GM18499 (cell line): ENCODE measurements at regions not wholly inside any gene's neighbourhood (a gene's known extent, or its start where the extent isn't known, plus 50 kb on each side); places are given as distances from the start of the nearest gene placed in this dataset.

Source experiments
- ATAC-seq: cut with Tn5 transposase; IDR thresholded peaks from one replicate; pipeline ENCODE4 v1.9.1; 2021; ENCODE audit warnings: moderate number of reproducible peaks; ENCODE audit not compliant: insufficient read depth, unreplicated experiment

DNA sequence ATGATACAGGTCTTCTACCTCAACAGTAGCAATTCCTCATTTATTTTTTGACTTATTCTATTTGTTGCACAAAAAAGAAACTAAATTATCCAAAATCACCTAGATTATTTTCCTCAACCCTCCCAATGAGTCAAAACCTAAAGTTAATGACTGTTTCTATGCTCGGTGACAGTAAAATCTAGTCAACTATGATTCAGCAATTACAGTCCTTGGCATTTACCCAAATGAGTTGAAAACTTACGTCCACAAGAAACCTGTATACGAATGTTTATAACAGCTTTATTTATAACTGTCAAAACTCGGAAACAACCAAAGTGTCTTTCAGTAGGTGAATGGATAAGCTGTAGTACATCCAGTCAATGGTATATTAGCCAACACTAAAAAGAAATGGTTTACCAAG, 439.3 kb downstream of the CBLN2 start:
- ATAC-seq: no peak

DNA sequence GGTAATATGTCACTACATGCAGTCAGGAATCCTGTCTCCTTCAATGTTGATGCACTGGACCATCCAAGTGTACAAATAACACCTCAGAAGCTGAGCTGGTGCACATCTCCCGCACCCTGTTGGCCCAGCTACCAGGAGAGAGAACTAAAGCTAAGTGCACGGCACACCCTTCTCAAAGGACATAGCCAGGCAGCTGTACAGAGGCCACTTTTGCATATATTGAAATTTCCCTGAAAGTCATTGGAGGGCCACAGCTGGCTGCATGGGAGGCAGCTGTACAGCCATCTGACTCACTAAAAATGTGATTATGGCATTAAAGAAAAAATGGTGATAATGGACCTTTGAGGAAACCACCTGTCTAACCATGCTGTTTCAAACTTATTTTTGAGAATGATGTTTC, 441.7 kb downstream of the CBLN2 start:
- ATAC-seq: no peak

DNA sequence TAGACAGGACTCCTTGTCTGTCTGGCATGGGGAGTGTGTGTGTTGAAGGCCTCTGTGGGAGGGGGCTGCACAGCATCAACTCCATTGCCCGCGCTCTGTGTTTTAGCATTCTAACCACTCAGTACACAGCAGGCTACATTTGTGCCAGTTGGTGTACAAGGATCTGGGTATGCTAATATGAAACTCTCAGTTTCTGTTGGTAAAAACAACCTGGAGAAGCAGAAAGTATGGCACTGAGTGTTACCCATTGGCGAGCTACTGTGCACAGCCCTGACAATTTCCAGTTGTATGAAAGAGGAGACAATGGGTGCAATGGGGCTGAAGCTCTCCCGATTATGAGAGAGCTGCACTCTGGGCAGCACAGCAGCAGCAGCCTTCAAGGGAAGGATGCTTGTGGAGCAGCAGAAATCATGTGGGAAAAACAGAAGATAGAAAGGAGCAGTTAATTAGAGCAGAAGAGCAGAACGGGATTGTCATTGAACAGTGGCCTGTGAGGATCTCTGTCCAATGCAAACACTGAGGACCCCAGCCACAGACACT, 443.6 kb downstream of the CBLN2 start:
- no peak for ATAC-seq

DNA sequence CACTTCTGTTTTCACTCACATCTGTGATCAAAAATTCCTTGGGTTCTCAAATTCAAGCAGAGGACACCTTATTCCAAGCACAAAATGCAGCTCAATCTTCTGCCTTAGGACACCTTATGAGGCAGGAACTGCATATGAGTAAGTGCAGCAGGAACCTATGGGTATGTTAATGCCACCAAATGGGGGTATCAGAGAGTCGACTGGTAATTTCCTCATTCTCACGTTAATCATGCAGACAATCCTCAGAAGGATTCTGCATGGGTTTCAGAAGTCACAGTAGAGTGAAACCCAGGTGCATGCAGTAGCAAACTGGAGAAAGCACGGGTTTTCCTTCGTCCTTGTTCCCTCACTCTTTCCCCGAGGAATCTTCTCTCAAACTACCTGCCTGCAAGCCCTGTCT, 452.8 kb downstream of the CBLN2 start:
- no peak for ATAC-seq

DNA sequence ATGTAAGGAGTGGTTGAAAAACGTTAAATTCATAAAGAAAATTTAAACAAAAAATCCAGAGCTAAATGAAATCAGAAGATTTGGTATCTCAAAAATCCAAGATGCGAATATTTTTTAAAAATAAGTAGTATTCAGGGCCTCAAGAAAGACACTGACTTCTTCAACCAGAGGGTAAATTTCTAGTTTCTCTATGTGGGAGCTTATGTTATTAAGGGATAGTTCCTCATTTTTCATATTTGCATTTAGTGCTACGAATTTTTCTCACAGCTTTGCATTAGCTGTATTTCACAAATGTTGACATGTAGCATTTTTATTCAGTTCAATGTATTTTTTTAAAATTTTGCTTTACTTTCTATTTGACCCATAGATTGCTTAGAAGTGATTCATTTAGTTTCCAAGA, 454.7 kb downstream of the CBLN2 start:
- ATAC-seq: no peak

DNA sequence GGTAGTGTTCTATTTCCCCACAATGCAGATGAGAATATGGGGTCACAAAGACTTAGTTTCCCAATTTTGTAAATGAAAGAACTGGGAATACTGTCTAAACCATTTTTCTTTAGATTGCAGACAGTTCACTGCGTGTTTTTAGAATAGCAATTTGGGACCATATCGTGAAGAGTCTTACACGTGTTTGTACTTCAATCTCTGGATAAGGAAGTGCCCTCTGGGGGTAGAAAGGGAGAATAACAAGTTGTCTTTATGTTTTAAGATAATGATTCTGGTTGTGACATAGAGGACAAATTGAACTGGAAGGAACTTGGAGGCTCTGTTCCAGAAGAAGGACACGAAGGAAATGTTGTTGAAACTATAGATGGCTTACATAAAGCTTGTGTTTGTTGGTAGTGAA, 457.7 kb downstream of the CBLN2 start:
- ATAC-seq: no peak

DNA sequence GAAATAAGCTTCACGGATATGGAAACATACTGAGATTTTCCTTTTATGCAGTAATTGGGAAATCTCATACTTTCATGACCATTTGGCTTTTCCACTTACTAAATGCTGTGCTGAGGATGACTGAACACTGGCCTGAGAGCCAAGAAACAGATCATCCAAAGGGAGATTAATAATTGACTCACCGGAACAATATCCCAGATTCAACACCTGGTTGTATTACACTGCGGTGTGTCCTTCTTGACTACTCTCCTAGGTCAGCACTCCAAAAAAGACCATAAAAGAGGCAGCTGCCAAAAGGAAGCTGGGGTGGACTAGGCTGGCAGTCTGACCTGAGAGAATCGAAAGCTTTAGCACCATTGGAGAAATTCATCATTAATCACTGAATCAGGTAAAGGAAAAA, 469.1 kb downstream of the CBLN2 start:
- ATAC-seq: no peak

DNA sequence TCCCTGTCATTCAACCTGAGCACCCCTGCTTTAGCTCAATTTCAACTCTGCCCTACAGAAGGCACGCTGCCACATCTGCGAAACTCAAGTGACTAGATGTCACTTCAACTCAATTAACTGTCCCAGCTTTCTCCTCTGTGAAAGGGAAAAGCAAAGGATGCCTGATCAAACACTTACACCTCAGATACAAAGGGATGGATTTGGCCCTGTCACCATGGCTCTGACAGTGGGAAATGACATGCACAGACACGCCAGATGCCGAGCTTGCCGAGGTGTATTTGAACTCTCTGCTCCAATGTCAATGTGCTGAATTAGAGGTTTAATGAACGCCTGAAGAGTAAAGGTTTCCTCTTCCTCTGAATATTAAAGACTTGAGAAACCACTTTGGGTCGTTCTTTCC, 481.1 kb downstream of the CBLN2 start:
- no peak for ATAC-seq

DNA sequence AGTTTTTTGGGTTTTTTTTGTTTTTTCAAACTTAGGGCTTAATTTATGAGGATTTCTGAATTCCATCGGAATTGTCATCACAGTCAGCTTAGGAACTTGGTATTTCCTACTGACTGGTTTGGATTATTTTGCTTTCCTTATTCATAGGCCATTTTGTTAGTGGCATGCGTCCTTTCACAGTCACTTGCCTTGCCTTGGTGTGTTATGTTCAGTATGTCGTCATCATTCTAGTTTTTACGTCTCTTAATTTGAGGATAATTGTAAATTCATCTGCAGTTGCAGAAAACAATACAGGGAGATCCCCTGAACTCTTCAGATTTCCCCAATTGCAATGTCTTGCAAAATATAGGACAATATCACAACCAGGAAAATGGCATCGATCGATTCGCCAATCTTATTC, 485.3 kb downstream of the CBLN2 start:
- ATAC-seq: no peak

DNA sequence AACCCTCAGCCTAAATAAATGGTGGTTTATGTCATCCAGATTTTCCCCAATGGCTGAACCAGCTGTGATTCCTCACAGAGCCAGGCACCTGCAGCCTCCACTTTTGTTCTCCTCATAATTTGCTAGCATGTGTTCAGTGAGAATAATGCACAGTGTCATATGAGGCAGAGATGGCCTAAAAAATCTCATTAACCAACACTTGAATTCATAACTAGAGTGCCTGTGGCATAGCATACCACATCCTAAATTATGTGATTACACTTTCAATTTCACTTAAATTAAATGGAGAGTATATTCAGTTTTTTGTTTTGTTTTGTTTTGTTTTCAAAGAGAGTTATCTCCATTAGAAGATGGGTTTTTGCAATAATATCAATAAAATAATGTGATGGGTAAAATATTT, 488.0 kb downstream of the CBLN2 start:
- no peak for ATAC-seq

DNA sequence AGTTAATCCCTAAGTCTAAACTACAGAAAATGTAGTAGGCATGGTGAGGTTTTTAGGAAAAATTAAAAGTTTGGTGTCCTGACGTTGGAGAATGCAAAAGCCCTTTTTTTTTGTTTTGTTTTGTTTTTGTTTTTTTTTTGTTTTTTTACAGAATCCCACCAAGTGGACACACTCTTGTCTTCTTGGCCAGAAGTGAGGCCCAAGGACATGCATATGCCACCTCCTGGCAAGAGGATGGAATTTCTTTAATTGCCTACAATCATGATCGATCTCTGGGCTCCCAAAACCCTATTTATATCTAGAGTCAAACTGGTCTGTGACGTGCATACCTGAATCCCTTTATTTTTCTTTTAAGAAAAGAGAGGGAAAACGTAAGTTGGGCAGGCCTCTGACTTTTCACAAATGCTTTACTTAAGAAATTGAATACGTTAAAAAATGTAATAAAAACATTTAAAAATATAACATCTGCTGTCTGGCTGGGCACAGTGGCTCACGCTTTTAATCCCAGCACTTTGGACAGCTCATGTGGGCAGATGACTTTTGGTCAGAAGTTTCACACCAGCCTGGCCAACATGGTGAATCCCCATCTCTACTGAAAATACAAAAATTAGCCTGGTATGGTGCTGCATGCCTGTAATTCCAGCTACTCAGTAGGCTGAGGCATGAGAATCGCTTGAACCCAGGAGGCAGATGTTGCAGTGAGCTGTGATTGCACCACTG, 502.7 kb downstream of the CBLN2 start:
- ATAC-seq: no peak

DNA sequence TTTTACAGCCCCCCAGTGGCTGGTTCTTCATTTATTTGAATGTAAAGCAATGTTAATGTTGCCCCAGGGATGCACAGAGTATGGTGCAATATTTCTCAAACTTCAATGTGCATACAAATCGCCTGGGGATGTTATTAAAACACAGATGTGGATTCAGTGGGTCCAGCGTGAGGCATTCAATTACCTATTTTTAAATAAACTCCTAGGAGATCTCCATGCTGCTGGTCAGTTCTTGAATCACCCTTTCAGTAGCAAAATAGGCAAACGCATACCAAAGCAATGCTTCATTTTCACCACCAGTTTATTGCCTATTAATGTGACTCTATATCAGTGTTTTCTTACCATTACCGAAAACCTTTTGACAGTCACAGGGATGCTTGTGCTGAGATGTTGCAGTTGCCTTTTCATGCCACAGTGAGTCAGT, 530.7 kb downstream of the CBLN2 start:
- ATAC-seq: no peak

DNA sequence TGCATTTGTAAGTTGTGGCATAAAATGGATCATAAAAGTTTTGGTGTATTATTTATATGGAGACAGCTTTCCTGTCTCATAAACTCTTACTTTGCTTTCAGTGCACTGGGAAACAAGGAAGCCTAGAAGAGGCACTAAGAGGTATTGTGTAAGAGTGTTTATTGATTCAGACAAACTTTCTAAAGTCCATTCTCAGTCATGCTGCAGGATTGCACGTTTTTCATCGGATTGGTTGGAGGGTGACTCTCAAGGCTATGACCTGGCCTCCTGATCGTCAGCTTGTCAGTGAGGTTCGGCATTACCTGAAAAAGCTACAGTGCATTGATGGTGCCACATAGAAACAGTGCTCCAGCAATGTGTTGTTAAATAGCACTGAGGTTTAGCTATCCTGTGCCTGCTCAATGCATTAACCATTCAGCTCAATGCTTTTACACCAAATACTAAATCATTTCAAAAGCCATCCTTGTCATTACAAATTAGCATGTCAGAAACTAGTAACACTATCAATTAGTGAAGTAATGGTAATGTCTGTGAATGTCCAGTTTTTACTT, 545.5 kb downstream of the CBLN2 start:
- ATAC-seq: no peak

DNA sequence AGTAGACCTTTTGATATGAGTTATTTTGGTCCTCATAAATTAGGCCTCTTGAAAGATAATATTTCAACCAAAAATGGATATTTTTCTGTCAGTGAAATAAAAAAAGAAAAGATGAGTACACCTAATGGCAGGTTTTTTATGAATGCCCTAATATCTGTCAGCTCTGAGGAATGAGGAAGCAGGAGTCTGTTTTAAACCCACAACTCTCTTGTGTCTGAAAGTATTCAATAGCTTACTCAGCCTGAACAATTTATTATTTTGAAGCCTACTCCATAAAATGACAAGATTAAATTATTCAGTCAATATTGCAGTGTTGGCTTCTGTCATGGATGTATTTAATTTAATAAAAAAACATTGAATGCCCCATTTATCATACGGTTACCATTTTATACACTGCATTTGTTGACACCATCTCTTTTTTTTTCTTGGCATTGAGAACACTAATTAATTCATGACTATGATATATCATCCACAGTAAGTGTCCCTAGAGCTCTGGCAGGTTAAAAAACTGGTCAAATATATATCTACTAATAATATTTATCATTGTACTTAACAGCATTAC, 548.2 kb downstream of the CBLN2 start:
- ATAC-seq: no peak

DNA sequence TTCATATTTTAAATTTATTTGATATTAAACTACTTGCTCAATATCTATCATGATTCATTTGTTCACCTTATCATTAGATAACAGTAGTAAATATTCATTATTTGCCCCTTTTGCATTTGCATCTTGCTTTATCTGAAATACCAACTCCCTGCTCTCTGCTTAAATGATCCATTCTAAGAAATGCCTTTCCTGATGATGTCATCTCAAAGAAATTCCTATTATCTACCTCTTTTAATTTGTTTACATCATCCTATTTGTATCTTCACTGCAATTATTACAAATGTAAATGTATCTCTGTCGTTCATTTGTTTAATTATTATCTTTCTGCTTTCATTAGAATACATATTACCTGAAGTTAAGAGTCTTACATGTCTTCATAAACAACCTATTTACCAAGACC, 549.9 kb downstream of the CBLN2 start:
- no peak for ATAC-seq

DNA sequence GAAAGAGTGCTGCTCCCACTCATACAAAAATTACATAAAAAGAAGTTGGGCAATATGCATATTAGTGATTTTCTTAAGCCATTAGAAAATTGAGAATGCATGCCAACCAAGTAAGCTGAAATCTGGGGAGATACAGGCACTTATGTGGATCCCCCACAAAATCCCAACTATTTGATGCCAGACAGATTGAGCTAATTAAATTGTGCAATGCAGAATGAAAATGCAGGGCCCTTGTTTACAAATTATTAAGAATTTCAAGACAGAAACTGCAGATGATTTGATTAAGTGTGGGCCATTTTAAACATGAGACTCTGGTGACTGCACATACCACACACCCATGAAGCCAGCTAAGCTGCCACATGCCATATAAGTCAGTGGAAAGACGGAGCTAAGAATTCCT, 554.5 kb downstream of the CBLN2 start:
- ATAC-seq: no peak

DNA sequence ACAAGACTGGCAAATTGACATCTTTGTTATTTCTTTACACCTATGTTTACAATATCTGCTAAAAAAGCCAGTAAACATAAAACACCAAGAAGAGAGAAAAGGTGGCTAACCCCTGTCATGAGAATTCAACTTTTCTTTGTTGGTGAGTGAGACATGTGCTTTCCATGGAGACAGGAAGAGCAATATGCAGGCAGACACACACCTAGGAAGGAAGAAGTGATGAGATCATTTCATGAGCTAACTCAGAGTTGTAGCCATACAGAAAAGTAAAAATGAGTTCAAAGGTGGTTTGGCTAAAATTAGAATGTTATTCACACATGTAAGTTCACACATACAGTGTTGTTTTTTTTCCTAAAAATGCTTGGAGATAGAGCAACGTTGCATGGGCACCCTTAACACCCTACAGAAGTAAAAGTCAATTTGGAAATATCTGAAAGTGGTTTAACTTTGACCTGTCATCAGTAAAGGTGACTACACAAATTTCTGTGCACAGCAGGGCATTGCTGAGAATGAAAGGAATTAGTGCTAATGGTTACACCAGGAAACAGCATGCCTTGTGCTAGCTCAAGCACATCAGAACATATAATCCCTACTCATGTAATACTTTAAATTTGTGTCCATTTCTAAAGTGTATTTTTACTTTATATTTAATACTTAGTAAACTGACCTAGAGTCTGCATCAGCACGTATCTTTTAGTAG, 557.6 kb downstream of the CBLN2 start:
- ATAC-seq: no peak

DNA sequence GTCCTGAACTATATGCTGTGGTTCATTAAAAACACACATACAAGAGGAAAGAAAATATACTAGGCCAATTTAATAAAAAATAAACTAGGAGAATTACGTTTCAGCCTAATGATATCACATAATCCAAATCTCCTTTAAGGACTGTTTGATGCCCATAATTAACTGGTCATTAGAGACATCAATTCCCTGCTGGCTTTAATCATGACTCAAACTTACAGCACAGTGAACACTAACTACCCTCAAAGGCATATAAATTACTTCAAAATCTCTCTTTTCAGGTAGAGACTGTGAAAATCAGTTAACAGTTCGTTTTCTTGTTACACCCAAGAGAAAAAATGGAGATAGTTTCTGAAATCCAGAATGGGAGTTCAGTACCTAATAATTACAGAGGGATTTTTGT, 567.4 kb downstream of the CBLN2 start:
- no peak for ATAC-seq

DNA sequence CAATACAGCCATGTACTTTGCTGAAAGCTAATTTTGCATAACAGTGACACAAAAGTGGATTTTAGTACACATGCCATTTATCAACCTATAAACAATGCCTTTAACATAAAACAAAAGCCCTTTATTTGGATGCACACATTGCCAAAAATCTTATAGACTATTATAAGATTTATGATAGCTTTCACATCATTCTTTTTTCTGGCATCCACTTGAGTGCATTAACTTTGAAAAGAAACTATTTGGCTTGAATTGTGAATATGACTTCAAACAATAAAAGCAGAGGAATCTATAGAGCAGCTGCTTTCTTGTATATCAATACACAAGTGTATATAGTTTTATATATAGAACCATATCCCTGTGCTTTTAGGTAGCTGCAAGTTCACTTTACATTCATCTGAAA, 577.4 kb downstream of the CBLN2 start:
- ATAC-seq: no peak

DNA sequence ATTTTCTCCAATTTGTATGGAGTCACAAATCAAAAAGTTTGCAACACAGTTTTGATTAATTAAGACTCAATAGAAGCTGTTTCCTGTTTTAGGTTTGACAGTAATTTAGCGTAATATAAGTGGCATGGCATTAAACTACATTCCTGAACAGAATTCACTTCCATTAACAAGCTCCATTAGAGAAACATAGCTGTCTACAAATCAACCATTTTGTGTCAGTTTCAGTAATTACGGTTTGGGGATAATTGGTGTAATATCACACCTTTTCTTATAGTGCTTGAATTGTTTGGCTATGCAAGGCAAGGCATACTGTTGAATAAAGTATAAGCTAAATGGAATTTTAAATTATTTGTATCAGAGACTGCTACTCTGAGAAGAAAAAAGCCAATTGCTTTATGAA, 585.5 kb downstream of the CBLN2 start:
- no peak for ATAC-seq

DNA sequence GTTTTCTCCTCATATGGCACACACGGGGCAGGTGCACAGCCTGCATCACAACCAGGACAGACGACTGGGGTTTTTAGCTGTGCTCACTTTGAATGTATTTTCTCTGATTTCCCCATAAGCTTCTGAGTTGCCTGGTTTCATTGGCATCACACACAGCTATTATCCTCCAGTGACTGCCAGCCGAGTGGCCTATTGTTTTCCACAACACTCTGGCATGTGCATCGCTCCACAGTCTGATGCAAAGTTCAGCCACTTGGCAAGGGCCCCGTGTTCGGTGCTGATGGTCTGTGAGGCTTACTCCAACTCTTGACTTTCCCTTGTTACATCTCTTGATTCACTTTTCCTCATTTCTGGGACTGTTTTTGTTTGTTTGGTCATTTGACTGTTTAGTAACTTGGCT, 593.1 kb downstream of the CBLN2 start:
- no peak for ATAC-seq
